Ishikawa (cell line): ENCODE measurements at regions not wholly inside any gene's neighbourhood (a gene's known extent, or its start where the extent isn't known, plus 50 kb on each side); places are given as distances from the start of the nearest gene placed in this dataset.

ENCODE experiments used
- CEBPB ChIP-seq: IDR thresholded peaks from 2 replicates; pipeline ENCODE4 v1.6.1; 2012
- CREB1 ChIP-seq: IDR thresholded peaks from 2 replicates; pipeline ENCODE4 v1.6.1; 2012; ENCODE audit warnings: low read depth
- EGR1 ChIP-seq: IDR thresholded peaks from 2 replicates; pipeline ENCODE4 v1.6.1; 2012
- EP300 ChIP-seq: IDR thresholded peaks from 2 replicates; pipeline ENCODE4 v1.6.1; 2012; ENCODE audit warnings: borderline replicate concordance
- FOXM1 ChIP-seq: IDR thresholded peaks from 2 replicates; pipeline ENCODE4 v1.6.1; 2012; ENCODE audit warnings: low read depth, borderline replicate concordance
- MAX ChIP-seq: IDR thresholded peaks from 2 replicates; pipeline ENCODE4 v1.6.1; 2012
- NFIC ChIP-seq: IDR thresholded peaks from 2 replicates; pipeline ENCODE4 v1.6.1; 2012
- RAD21 ChIP-seq: IDR thresholded peaks from 2 replicates; pipeline ENCODE4 v1.6.1; 2012; ENCODE audit warnings: low read depth
- REST ChIP-seq: IDR thresholded peaks from 2 replicates; pipeline ENCODE4 v1.6.1; 2012; ENCODE audit warnings: low read depth, mild to moderate bottlenecking
- TAF1 ChIP-seq: IDR thresholded peaks from 2 replicates; pipeline ENCODE4 v1.6.1; 2012; ENCODE audit warnings: low read depth, mild to moderate bottlenecking
- USF1 ChIP-seq: IDR thresholded peaks from 2 replicates; pipeline ENCODE4 v1.6.1; 2012
- YY1 ChIP-seq: IDR thresholded peaks from 2 replicates; pipeline ENCODE4 v1.6.1; 2012; ENCODE audit warnings: low read depth
- ZBTB7A ChIP-seq: IDR thresholded peaks from 2 replicates; pipeline ENCODE4 v1.6.1; 2012; ENCODE audit warnings: low read depth

GRCh38 chr3:80338366-80338765, 570.6 kb upstream of the ROBO1 start:
- no peak for TF ChIP-seq EP300
- no peak for TF ChIP-seq EGR1
- no peak for TF ChIP-seq CEBPB
- TF ChIP-seq RAD21: no peak
- TF ChIP-seq CREB1: no peak
- TF ChIP-seq NFIC: no peak
- TF ChIP-seq FOXM1: no peak
- no peak for TF ChIP-seq YY1
- TF ChIP-seq TAF1: no peak
- no peak for TF ChIP-seq MAX
- TF ChIP-seq REST: no peak
- no peak for TF ChIP-seq USF1
- TF ChIP-seq ZBTB7A: no peak
